HCT116 (cell line): ENCODE measurements at regions not wholly inside any gene's neighbourhood (a gene's known extent, or its start where the extent isn't known, plus 50 kb on each side); places are given as distances from the start of the nearest gene placed in this dataset.

Source experiments
- JUND ChIP-seq: IDR thresholded peaks from 2 replicates; pipeline ENCODE4 v1.6.1; 2012
- TF ChIP-seq, protein P1 (sequence below), 3 experiments: fragments of 200-600 bp in 1 of 3; sonication (generic) in 1 of 3; IDR thresholded peaks in 2 of 3; conservative IDR thresholded peaks in 1 of 3; 2 replicates each; pipeline ENCODE4 v1.5.1; 2012 to 2017; ENCODE audit warnings: low read depth in 2 of 3, low read length in 2 of 3, antibody characterized with exemption in 1 of 3, borderline replicate concordance in 1 of 3, control low read depth in 1 of 3, mild to moderate bottlenecking in 1 of 3, mixed read lengths in 1 of 3, mixed run types in 1 of 3, moderate library complexity in 1 of 3; ENCODE audit not compliant: insufficient read depth in 1 of 3

DNA sequence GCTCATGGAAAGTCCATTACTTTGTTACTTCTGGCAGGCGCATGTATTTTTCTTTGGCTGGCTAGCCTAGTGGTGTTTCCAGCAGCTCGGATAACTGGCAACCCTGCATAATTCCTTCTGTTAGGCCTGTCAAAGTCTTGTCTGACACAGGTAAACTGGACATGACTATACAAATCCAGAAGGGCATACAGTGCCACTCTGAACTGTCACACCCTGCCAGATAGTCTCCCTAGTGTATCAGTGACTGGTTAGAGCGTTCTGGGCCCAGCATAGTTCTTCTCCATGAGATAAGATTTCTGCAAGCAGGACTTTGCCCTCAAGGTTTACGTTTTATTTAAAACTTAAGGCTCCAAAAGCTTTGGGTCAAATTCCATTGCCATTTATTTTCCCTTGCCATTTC is 177.7 kb upstream of the GORAB start:
- no peak for TF ChIP-seq JUND
- TF ChIP-seq, protein P1, sequence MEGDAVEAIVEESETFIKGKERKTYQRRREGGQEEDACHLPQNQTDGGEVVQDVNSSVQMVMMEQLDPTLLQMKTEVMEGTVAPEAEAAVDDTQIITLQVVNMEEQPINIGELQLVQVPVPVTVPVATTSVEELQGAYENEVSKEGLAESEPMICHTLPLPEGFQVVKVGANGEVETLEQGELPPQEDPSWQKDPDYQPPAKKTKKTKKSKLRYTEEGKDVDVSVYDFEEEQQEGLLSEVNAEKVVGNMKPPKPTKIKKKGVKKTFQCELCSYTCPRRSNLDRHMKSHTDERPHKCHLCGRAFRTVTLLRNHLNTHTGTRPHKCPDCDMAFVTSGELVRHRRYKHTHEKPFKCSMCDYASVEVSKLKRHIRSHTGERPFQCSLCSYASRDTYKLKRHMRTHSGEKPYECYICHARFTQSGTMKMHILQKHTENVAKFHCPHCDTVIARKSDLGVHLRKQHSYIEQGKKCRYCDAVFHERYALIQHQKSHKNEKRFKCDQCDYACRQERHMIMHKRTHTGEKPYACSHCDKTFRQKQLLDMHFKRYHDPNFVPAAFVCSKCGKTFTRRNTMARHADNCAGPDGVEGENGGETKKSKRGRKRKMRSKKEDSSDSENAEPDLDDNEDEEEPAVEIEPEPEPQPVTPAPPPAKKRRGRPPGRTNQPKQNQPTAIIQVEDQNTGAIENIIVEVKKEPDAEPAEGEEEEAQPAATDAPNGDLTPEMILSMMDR (IDR thresholded peaks at IDR 0.05 in 2 of 3, conservative IDR thresholded peaks at IDR 0.05 in 1 of 3; ENCODE audit: borderline replicate concordance in 1 of 3, insufficient read depth in 1 of 3, low read depth in 2 of 3, low read length in 2 of 3) = no peak
